GM12872 (cell line): ENCODE measurements at regions not wholly inside any gene's neighbourhood (a gene's known extent, or its start where the extent isn't known, plus 50 kb on each side); places are given as distances from the start of the nearest gene placed in this dataset.

Source experiments
- TF ChIP-seq, protein P1 (sequence below): IDR thresholded peaks from 3 replicates; pipeline ENCODE4 v1.5.1; 2011; ENCODE audit warnings: low read depth, mild to moderate bottlenecking, low read length, moderate library complexity; ENCODE audit not compliant: insufficient read depth

DNA sequence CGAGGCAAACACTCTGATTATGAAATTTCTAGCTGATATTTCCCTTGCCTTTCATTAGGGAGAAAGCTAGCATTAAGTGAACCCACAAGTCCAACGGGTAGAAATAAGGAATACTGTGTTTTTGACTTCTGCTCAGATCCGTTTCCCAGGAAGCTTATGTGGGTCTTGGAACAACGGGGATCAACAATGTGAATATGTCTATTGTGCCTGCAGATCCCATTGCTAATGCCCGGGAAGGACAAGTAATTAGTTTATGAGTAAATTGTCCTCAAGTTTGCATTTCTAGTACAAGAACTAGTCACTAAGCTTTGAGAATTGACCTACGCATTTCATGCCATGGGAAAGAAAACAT is 236.4 kb downstream of the UACA start:
- TF ChIP-seq, protein P1, sequence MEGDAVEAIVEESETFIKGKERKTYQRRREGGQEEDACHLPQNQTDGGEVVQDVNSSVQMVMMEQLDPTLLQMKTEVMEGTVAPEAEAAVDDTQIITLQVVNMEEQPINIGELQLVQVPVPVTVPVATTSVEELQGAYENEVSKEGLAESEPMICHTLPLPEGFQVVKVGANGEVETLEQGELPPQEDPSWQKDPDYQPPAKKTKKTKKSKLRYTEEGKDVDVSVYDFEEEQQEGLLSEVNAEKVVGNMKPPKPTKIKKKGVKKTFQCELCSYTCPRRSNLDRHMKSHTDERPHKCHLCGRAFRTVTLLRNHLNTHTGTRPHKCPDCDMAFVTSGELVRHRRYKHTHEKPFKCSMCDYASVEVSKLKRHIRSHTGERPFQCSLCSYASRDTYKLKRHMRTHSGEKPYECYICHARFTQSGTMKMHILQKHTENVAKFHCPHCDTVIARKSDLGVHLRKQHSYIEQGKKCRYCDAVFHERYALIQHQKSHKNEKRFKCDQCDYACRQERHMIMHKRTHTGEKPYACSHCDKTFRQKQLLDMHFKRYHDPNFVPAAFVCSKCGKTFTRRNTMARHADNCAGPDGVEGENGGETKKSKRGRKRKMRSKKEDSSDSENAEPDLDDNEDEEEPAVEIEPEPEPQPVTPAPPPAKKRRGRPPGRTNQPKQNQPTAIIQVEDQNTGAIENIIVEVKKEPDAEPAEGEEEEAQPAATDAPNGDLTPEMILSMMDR = no peak

DNA sequence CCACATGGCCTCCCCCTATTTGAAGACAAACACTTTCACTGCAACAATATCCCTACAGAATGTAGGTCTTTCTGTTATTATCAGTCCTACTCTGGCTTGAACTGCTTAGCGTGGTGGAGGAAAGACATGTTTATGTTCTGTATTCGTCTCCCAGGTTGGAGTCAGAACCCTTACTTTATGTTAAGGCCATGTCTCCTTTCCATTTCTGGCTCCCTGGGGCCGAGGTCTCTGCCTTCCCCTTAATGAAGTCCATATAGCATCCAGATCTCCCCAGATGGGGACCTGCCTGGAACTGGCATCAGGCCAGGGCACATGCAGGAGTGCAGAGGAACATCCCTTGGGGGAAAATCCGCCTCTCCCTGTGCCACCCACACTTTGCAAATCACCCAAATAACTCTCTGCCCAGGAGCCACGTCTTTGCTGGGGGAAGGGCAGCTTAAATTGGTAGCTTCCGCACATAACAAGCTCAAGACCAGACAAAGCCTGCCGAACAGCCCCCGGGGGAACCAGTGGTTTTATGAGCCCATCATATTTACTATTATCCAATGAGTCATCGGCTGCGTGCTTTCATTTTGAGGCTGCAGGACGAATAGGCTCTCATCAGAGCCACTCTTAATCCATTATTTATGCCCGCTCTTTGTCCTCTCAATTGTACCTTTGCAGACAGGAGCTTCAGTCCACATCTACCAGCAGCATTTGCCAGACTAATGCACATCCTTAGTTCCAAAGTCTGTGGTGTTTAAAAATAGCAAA is 237.0 kb downstream of the UACA start:
- TF ChIP-seq, protein P1 = no peak

GRCh38 chr15:70525551-70525950 is 237.8 kb downstream of the UACA start:
- TF ChIP-seq, protein P1 = no peak

DNA sequence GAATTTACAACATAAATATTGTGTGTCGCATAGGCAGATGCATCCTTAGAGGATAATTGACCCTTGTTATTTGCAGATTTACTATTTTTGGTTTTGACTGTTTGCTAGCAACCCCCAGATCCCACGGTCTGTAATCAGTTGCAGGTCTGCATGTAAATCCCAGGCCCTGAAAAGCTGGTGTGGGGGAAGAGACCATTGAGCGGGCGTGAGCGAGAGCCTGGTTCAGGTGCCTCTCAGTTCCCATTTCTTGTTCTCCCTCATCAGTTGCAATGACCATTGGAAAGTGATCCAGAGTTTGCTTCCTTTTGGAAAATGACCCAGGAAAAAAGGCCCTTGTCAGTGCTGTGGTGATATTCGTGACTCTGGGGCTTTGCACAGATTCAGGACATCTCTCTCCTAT is 238.9 kb downstream of the UACA start:
- TF ChIP-seq, protein P1 = no peak

GRCh38 chr15:70523616-70524015 is 239.7 kb downstream of the UACA start:
- TF ChIP-seq, protein P1 = no peak

DNA sequence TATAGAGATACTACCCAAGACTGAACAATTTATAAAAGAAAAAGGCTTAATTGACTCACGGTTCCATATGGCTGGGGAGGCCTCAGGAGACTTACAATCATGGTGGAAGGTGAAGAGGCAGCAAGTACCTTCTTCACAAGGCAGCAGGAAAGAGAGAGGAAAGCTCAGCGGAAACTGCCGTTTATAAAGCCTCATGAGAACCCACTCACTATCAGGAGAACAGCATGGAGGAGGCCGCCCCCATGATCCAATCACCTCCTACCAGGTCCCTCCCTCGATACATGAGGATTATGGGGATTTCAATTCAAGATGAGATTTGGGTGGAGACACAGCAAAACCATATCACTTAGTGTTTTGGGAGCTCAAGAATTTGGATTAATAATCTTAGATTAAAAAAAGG is 240.2 kb downstream of the UACA start:
- TF ChIP-seq, protein P1 = no peak

DNA sequence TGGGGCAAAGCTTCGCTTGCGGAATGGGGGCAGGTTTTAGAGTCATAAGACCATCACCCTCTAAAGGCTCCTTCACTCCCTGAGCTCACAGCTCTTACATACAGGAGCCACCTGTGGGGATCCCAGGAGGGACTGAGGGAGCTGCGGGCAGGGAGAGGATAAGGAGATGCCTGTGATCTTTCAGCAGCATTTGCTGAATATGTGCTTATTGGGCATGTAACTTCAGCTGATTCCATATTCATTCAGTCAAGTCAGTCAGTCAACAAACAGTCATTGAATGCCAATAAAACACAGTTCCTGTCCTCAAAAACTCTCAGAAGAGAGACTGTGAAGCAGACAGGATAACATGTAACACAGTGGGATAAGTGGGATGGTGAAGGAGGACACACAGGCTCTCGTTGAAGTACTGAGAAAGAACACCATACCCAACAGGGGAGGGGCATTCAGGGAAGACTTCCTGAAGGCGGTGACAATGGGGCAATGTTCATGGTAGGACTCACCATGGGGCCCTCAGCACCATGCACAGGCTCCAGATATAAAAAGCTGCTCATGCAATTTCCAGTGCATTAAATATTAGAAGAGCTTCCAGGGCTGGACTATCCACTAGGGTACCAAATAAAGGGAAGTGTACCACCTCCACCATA is 240.9 kb downstream of the UACA start:
- TF ChIP-seq, protein P1 = no peak
